Ishikawa (cell line): ENCODE measurements at regions not wholly inside any gene's neighbourhood (a gene's known extent, or its start where the extent isn't known, plus 50 kb on each side); places are given as distances from the start of the nearest gene placed in this dataset.

ENCODE experiments used
- CEBPB ChIP-seq: IDR thresholded peaks from 2 replicates; pipeline ENCODE4 v1.6.1; 2012
- CREB1 ChIP-seq: IDR thresholded peaks from 2 replicates; pipeline ENCODE4 v1.6.1; 2012; ENCODE audit warnings: low read depth
- EGR1 ChIP-seq: IDR thresholded peaks from 2 replicates; pipeline ENCODE4 v1.6.1; 2012
- EP300 ChIP-seq: IDR thresholded peaks from 2 replicates; pipeline ENCODE4 v1.6.1; 2012; ENCODE audit warnings: borderline replicate concordance
- FOXM1 ChIP-seq: IDR thresholded peaks from 2 replicates; pipeline ENCODE4 v1.6.1; 2012; ENCODE audit warnings: low read depth, borderline replicate concordance
- NFIC ChIP-seq: IDR thresholded peaks from 2 replicates; pipeline ENCODE4 v1.6.1; 2012
- RAD21 ChIP-seq: IDR thresholded peaks from 2 replicates; pipeline ENCODE4 v1.6.1; 2012; ENCODE audit warnings: low read depth
- TAF1 ChIP-seq: IDR thresholded peaks from 2 replicates; pipeline ENCODE4 v1.6.1; 2012; ENCODE audit warnings: low read depth, mild to moderate bottlenecking
- TCF12 ChIP-seq: IDR thresholded peaks from 2 replicates; pipeline ENCODE4 v1.6.1; 2012; ENCODE audit warnings: low read depth
- TEAD4 ChIP-seq: IDR thresholded peaks from 2 replicates; pipeline ENCODE4 v1.6.1; 2012
- YY1 ChIP-seq: IDR thresholded peaks from 2 replicates; pipeline ENCODE4 v1.6.1; 2012; ENCODE audit warnings: low read depth
- ZBTB7A ChIP-seq: IDR thresholded peaks from 2 replicates; pipeline ENCODE4 v1.6.1; 2012; ENCODE audit warnings: low read depth
- TF ChIP-seq, protein P1 (sequence below): IDR thresholded peaks from 2 replicates; pipeline ENCODE4 v1.6.1; 2012
- TF ChIP-seq, protein P2 (sequence below): IDR thresholded peaks from 2 replicates; pipeline ENCODE4 v1.6.1; 2012; ENCODE audit warnings: low read depth, mild to moderate bottlenecking
- TF ChIP-seq, protein P3 (sequence below): IDR thresholded peaks from 2 replicates; pipeline ENCODE4 v1.6.1; 2012

DNA sequence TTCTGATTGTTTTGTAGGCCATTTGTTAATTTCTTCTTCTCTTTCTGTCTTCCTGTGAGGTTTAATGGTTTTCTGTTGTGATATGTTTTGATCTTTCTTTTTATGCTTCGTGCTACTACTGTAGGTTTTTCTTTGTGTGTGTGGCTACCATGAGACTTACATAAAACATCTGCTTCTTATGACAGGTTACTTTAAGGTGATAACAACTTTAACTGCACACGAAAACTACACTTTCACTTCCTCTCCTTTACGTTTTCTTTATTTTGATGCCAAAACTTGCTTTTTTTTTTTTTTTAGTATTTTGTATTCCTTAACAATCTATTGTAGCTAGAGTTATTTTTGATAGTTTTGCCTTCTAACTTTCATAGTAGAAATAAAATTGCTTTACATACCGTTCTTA, 691.3 kb downstream of the TSN start:
- TF ChIP-seq EGR1, result no peak
- TF ChIP-seq CEBPB, result no peak
- no peak for TF ChIP-seq TAF1

DNA sequence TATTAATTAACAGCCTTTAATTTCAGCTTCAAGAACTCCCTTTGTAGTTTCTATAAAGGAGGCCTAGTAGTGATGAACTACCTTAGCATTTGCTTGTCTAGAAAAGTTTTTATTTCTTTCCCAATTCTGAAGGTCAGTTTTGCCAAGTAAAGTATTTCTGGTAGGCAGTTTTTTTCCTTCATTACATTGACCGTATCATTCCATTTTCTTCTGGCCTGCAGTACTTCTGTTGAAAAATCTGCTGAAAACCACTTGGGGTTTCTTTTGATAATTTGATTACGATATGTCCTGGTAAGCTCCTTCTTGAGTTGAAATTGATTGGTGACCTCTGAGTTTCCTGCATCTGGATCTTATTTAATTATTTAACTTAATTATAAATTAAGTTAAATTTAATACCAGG, 691.8 kb downstream of the TSN start:
- TF ChIP-seq EP300 (no peak), RAD21 (no peak), ZBTB7A (no peak), TEAD4 (no peak), NFIC (no peak), EGR1 (no peak), CREB1 (no peak), FOXM1 (no peak), YY1 (no peak), TAF1 (no peak), CEBPB (no peak)
- TF ChIP-seq, protein P1, sequence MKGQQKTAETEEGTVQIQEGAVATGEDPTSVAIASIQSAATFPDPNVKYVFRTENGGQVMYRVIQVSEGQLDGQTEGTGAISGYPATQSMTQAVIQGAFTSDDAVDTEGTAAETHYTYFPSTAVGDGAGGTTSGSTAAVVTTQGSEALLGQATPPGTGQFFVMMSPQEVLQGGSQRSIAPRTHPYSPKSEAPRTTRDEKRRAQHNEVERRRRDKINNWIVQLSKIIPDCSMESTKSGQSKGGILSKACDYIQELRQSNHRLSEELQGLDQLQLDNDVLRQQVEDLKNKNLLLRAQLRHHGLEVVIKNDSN, result no peak
- TF ChIP-seq, protein P2, sequence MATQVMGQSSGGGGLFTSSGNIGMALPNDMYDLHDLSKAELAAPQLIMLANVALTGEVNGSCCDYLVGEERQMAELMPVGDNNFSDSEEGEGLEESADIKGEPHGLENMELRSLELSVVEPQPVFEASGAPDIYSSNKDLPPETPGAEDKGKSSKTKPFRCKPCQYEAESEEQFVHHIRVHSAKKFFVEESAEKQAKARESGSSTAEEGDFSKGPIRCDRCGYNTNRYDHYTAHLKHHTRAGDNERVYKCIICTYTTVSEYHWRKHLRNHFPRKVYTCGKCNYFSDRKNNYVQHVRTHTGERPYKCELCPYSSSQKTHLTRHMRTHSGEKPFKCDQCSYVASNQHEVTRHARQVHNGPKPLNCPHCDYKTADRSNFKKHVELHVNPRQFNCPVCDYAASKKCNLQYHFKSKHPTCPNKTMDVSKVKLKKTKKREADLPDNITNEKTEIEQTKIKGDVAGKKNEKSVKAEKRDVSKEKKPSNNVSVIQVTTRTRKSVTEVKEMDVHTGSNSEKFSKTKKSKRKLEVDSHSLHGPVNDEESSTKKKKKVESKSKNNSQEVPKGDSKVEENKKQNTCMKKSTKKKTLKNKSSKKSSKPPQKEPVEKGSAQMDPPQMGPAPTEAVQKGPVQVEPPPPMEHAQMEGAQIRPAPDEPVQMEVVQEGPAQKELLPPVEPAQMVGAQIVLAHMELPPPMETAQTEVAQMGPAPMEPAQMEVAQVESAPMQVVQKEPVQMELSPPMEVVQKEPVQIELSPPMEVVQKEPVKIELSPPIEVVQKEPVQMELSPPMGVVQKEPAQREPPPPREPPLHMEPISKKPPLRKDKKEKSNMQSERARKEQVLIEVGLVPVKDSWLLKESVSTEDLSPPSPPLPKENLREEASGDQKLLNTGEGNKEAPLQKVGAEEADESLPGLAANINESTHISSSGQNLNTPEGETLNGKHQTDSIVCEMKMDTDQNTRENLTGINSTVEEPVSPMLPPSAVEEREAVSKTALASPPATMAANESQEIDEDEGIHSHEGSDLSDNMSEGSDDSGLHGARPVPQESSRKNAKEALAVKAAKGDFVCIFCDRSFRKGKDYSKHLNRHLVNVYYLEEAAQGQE, result no peak

DNA sequence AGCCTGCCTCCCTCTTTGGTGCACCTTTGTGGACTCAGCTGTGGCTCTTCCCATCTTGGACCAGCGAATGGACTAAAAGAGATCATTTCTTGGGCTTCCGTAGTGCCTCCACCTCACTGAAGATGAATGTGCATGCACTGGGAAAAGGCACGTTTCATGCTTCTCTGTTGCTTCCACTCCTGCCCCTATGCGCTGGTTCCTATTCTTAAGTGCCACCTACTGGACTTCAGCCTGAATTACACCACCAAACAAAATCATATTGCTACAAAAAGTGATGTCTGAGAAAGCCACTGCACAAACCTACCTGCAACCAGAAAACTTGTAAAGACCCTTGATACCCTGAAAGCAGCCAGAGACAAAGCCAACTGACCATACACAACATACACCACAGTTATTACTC, 695.6 kb downstream of the TSN start:
- TF ChIP-seq YY1 (no peak), RAD21 (peak; percentile 70)

DNA sequence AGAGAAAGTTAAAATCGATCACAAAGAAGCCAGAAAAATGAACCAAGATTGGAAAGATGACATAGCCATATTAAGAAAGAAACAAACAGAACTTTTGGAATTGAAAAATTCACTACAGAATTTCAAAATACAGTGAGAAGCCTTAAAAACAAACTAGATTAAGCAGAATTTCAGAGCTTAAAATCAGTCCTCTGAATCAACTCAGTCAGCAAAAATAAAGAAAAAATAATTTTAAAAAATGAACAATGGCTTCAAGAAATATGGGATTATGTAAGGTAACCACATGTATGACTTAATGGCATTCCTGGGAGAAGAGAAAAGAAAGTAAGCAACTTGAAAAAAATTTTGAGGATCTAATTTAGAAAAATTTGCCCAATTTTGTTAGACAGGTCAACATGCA, 696.2 kb downstream of the TSN start:
- no peak for TF ChIP-seq EGR1
- TF ChIP-seq TEAD4, result no peak
- TF ChIP-seq, protein P3, sequence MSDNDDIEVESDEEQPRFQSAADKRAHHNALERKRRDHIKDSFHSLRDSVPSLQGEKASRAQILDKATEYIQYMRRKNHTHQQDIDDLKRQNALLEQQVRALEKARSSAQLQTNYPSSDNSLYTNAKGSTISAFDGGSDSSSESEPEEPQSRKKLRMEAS, result no peak

DNA sequence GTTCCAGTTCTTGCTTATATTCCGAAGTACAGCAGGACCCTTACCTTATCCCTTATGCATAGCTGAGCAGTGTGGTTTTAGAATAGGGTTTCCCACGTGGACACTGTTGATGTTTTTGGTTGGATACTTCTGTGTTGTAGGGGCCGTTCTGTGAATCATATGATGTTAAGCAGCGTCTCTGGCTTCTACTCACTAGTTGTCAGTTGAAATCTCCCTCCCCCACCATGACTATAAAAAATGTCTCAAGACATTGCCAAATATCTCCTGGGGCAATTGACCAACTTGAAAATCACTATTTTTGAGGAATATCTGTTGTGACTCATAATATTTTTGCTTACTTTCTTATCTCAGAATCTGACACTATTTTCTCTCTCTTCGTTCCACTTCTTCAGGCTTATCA, 713.7 kb downstream of the TSN start:
- TF ChIP-seq FOXM1 (no peak), RAD21 (no peak)
- TF ChIP-seq, protein P1, result no peak

DNA sequence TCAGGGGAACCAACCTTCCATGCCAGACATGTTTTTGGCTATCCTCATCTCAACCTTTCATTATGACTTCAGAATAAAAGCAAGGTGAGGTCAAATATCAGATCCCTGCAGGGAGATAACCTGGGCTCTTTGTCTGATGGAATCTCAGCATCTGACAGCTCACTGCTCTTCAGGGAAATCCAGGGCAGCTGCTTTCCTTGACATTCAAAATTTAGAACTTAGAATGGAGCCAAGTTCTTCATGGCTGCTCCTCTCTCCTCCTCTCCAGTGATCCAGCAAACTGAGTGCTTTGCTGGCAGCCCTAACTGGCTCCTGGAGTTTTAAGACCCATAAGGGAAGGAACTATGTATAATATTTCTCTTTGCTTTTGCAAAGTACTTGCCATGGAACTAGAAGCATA, 716.3 kb downstream of the TSN start:
- TF ChIP-seq TAF1, result no peak
- peak; percentile 56 for TF ChIP-seq NFIC
- no peak for TF ChIP-seq RAD21
- TF ChIP-seq, protein P3, result no peak
- no peak for TF ChIP-seq ZBTB7A
- no peak for TF ChIP-seq YY1
- no peak for TF ChIP-seq EGR1
- TF ChIP-seq, protein P1, result no peak
- no peak for TF ChIP-seq TEAD4
- peak; percentile 67 for TF ChIP-seq TCF12
- TF ChIP-seq CEBPB, result no peak
- peak; percentile 59; the same call in 1 of the 2 replicates for TF ChIP-seq EP300
- TF ChIP-seq CREB1, result no peak
- TF ChIP-seq, protein P2, result no peak
- peak; percentile 60; the same call in 1 of the 2 replicates for TF ChIP-seq FOXM1

DNA sequence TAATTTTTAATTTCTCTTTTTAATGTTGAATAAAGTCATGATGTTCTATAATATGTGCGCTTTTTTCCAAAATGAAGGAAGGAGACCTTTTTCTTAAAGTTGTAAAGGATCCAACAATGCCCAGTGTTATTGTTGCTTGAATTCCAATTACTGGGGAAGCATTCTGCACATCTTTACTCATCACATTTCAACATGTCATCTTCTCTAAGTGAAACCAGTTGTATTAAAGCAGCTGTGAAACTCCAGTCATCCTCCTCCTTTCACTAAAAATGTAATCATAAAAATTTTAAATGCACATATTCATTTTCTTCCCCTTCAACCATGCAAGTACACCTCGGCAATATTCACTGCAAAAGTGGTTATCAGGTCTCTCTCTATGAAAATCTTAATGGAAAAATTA, 722.7 kb downstream of the TSN start:
- TF ChIP-seq TAF1, result no peak
- no peak for TF ChIP-seq FOXM1
- TF ChIP-seq RAD21, result no peak
- TF ChIP-seq CREB1, result no peak
- no peak for TF ChIP-seq TCF12
- no peak for TF ChIP-seq YY1
- TF ChIP-seq NFIC, result no peak
- TF ChIP-seq ZBTB7A, result no peak
- TF ChIP-seq CEBPB, result no peak
- TF ChIP-seq EGR1, result no peak
